Jurkat, Clone E6-1 (cell line): ENCODE measurements at regions not wholly inside any gene's neighbourhood (a gene's known extent, or its start where the extent isn't known, plus 50 kb on each side); places are given as distances from the start of the nearest gene placed in this dataset.
"Not testable (repeated sequence)": the region's sequence is repeated elsewhere in the genome, so short reads cannot be mapped to it uniquely, and the experiment has no call there.

ENCODE experiments used
- DNase-seq: peaks from one replicate; pipeline ENCODE4 v3.0.0-alpha.2; 2011; ENCODE audit warnings: low read depth, low spot score
- H3K4me3 ChIP-seq: 2 replicates; pipeline ENCODE4 v1.5.1; 2011; ENCODE audit warnings: mild to moderate bottlenecking, low read length, control low read depth, moderate library complexity

DNA sequence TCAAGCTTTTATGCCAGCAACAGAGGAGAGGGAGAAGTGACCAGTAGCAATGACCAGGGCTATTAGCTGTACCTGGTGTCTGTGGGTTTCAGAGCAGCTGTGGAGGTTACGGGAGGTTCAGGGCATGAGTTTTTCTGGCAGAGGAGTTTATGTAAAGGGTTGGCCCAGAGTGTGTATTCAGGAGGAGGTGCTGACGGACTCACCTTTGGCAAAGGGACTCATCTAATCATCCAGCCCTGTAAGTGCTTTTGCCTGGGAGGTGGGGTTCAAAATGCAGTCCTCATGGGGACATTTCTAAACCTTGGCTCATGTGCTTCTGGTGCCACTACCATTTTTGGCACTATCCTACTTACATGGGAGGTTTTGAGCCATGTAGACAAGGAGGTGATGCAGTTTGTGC is 95.3 kb downstream of the DAD1 start:
- H3K4me3 ChIP-seq = no peak overlapping the region
- no peak for DNase-seq

DNA sequence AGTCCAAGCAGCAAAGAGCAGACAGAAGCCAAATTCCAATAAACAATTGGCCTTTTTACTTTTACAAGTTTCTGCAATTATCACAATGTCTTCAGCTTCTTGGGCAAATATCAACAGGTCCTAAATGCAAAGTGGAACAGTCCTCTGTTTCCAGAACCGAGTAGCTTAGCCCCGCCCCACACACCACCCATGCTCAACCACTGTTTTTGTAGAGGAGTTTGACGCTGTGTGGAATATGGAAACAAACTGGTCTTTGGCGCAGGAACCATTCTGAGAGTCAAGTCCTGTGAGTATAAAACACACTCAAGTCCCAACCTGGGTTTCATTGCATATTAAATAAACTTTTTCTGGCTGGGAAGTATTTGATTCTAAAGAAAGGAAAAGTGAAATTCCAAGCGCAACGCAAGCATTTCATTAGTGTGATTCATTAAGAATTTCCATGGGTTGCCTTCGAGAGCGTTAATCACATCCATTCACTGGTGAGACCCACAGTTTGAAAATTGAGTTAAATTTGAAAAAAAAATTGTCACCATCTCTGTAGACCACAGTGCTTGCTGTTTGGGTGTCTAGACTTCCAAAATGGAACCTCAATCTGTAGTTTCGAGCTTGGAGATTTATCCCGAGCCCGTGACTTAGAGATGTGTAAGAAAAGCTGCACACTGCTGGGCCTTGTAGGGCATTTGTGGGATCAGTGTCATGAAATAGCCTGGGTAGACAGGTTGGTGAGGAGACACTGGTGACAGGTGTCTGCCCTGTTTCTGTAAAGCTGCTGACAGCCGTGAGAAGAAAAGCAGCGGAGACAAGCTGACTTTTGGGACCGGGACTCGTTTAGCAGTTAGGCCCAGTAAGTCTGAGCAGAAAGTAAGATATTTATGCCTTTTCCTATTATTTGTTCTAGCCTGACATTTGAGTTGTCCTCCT is 96.1 kb downstream of the DAD1 start:
- H3K4me3 ChIP-seq = no peak overlapping the region
- DNase-seq = no peak

DNA sequence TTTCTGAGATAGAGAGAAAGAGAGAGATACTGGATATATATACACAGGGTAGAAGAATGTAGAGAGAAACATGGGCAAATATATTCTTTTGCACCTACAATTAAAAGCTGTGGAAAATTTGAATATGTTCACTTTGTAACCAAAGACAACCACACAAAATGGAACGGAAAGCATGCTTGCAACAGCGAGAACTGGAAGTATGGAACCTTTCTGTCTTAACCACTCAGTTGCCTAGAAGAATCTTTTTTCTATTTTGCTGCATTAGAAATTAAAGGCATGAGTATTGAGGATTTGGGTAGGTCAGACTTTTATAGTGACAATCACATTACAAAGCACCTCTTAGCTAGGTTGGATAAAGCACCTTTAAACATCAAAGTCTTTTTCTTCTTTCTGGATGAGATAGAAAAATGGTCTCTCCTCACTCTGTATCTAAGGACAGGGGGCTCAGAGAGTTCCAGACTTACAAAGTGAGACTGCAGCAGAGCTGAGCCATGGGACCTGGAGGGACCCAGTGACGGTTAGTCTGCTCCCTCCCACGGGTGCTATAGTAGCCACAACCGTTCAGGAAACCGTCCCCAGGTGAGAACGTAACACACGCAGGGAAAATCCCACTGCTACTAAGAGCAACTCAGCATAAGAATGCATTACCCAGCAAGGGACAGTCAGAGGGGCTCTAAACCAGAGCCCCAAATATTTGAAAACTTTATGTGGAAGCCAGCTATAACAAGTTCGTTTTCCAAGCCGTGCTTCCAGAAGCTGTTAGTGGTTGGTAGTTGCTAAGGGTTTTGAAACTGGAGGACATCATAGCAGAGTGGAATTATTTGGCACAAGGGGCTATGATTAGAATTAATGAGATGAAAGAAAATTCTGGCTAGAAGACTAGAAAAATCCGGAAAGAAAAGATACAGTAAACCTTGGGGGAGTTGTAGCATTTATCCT is 97.1 kb downstream of the DAD1 start:
- H3K4me3 ChIP-seq = no peak overlapping the region

DNA sequence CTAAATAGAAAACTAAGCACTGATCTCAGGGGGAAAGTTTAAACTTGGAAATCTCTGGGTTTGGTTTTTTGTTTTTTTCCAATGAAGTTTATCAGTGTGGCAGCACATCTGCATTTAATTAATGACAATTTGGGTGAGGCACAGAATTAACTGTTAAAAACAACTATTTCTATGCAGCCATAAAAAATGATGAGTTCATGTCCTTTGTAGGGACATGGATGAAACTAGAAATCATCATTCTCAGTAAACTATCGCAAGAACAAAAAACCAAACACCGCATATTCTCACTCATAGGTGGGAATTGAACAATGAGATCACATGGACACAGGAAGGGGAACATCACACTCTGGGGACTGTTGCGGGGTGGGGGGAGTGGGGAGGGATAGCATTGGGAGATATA is 98.0 kb downstream of the DAD1 start:
- not testable (repeated sequence) for H3K4me3 ChIP-seq, DNase-seq

More for the DNA sequence above, 97.1 kb downstream of the DAD1 start:
- no peak for DNase-seq

DNA sequence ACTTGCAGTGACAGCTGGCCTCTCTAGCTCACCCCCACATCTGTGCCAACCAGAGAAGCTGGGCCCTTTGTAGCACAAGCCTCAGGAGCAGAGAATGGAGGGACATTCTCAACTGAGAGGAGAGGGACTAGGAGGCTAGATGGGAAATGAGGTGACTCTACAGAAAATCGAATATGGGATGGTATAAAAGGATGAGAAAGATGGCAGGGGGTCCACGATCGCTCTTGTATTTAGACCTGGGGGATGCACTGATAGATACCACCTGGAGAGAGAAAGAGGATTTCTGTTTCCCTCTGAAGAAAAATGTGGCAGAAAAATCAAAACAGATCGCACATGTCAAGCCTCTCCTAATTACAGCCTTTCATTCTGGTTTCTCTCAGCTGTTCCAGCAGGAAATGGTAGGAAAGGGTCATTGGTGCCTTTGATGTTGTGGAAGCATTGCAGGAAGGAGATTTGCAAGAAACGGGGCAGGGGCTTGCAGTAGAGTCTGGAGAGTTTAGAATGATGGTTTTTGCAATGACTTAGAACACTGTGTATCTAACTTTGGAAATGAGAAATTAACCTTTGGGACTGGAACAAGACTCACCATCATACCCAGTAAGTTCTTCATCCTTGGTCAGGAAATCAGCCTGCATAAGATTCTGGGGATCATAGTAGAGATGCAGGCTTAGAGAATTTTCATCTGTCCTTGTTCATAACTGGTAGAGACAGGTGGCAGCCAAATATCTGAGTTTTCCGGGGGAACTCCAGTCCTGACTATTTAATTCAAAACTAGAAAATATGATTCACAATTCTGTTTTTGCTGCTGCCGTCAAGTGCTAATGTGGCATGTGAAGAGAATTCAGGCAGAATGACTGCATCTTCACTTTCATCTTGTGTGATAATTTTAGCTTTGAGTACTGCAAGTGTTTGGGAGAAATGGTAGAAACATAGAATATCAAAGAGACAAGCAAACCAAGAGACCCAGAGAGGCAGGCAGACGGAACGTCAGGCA is 98.8 kb downstream of the DAD1 start:
- H3K4me3 ChIP-seq = no peak overlapping the region
- no peak for DNase-seq

DNA sequence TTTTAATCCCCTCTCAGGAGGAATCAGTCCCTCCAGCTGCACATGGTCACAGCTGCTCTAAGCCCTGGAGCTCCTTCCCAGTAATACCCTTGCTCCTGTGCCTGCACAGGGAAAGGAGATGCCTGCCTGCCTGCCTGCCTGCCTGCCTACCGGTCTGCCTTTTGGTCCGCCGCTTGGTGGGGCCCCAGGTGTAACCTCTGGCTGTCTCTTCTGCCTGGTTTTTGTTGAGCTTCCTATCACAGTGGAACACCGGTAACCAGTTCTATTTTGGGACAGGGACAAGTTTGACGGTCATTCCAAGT is 99.8 kb downstream of the DAD1 start:
- DNase-seq = no peak
- no peak overlapping the region for H3K4me3 ChIP-seq

DNA sequence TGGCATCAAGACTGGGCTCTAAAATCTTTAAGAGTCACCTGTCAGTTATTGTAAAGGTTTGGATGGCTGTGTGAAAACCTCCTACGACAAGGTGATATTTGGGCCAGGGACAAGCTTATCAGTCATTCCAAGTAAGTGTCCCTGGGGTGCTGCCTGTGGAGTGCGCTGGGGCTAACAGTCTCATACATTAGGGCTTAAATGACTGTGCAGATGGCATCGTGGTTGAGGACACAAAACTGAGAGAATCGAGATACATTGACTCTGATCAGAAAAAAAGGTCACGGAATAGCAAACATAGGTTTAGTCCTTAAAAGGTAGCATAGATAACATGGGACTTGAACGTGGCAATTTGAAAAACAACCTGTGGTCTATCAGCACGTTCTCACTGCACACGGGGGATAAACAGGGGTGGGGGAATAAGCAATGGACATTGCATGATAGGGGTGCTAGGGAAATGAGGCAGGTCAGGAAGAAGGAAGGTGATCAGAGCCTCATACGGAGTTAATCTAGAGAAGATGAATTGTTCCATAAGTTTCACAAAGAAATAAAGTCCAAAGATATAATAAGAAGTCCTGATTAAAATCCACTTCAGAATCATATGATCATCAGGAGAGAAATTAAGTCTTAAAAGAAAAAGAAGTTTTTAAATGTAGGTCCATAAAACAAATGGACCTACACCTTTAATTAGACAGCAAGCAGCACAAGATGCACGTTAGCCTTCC is 100.3 kb downstream of the DAD1 start:
- no peak for DNase-seq
- H3K4me3 ChIP-seq = no peak overlapping the region

DNA sequence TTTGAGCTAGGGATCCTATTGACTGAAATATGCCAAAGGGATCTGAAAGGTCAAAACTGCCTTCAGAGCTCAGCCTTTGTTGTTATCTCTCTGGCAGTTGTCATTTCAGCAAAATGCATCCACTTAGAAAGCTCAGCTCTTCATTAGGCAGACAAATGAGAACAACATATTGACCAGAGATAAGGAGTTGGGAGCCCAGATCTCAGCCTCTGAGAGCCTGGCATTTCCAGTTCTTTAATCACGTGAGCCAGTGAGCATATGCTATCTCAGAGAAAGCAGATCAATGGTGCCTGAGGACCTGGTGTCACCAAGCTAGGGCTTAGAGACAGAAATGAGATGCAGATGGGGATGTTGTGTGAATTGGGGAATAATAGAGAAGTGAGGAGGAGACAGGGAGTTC is 101.1 kb downstream of the DAD1 start:
- no peak overlapping the region for H3K4me3 ChIP-seq
- no peak for DNase-seq

DNA sequence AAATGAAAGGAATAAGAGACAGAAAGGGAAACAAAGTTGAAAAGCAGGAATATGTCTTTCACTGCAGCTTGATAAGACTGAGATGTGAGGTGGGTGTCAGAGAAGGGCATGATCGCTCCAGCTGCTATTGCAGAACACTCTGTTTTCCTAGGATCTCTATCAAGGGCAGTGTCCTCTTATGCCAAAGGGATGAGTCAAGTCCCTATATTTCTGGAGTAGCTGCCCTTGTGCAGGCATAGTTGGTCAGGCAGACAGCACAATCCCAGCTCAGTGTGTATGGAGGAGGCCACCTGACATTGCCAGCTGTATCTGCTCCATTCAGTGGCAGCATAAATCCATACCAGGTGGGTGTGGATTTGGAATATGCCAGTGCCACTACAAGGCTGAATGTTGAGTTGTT is 101.6 kb downstream of the DAD1 start:
- H3K4me3 ChIP-seq = no peak overlapping the region
- no peak for DNase-seq

DNA sequence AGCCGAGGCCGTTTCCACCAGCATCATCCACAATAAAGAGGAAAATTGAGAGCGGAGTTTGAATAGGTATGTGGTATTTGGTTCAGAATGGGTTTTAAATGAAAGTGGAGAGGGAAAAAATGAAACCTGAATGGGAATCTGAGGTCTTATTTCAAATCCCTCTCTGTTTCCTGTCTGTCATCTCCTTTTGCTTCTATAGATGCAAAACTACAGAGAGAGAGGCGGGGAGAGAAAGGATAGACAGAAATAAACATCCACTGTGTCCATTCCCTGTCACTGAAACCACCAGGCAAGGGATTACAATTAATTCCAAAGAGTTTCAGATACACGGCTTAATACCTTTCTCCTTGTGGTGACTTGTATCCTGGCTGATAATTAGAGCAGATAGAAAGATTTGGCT is 102.3 kb downstream of the DAD1 start:
- DNase-seq = no peak
- H3K4me3 ChIP-seq = no peak overlapping the region

DNA sequence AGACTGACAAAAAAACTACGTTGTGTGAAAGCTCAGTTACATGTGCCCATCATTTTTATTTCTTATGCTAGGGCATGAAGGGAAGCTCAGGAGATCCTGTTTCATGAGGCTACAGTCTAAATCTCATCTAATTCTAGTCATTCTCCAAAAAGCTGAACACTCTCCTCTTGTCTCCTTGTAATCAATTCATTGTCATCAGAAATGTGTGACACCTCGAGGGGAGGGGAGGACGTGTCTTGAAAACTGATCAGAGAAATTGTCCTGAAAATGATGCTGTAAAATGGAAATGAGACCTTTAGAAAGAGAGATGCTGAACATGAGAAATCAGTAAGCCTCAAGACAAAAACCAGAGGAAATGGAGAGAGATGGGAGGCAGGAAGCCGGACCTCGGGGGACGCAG is 103.4 kb downstream of the DAD1 start:
- H3K4me3 ChIP-seq = no peak overlapping the region
- DNase-seq = no peak

DNA sequence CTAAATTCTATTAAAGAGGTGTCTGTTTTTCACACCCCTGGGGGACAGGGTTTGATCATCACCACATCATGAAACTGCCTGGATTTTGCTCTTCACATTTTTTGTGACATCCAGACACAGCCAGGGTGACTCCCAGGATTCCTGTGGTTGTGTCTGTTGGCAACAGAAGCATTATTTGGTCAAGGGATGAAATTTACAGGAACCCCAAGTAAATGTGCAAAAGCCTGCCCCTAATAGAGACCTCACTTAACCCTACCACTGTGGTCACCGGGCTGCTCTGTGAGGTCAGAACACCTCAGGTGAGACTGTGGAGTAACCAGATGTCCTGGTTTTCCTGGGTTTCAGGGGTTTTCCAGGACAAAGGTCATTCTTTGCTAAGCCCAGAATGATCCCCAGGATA is 103.8 kb downstream of the DAD1 start:
- no peak for DNase-seq
- H3K4me3 ChIP-seq = no peak overlapping the region

DNA sequence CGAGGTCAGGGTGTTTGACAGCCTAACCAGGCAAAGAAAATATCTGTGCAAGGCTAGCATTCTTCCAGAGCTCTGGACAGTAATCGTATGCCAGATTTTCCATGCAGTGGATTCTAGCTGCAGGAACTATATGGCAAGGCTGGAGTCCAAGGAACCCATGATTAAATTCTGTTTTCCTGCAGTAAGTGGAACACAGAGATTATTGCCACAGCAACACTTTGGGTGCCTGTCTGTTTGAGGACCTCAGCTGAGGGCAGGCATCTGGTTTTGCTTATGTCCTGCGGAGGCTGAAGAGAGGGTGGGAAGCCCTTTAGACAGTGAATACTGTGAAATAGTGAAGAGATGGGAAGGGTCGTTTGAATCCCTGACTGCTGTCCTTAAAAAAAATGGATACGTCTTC is 104.4 kb downstream of the DAD1 start:
- no peak overlapping the region for H3K4me3 ChIP-seq
- no peak for DNase-seq

DNA sequence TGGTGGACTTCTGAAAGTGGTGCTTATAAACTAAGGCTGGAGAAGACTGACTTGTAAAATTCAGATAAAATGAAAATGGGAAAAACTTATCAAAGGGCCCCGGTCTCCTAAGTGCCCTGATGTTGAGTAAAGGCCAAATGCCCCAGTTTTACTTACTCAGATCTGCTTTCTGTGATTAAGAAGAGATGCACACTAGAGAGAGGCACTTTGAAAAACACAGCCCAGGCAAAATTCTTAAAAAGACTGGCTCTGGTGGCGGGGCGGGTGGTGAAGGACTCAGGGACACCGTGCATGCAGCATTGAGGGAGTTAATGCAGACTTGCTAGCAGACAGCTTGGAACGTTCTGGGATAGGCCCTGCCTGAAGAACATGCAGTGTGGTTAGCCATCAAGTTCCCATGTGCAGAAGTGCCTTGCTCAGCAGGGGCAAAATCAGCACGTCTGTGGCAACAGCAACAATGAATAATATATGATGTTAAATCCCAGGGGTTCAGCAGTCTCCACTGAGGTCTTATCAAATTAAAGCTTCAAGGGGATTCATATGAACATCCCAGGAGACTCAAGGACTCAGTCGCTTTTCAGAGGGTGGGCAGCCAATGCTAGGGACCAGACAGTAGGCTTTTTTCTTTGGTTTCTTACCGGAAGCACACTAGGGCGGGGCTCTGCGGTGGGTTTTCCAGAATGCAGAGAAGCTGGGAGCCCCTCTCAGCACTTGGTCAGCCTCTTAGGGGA is 105.0 kb downstream of the DAD1 start:
- no peak overlapping the region for H3K4me3 ChIP-seq
- no peak for DNase-seq

DNA sequence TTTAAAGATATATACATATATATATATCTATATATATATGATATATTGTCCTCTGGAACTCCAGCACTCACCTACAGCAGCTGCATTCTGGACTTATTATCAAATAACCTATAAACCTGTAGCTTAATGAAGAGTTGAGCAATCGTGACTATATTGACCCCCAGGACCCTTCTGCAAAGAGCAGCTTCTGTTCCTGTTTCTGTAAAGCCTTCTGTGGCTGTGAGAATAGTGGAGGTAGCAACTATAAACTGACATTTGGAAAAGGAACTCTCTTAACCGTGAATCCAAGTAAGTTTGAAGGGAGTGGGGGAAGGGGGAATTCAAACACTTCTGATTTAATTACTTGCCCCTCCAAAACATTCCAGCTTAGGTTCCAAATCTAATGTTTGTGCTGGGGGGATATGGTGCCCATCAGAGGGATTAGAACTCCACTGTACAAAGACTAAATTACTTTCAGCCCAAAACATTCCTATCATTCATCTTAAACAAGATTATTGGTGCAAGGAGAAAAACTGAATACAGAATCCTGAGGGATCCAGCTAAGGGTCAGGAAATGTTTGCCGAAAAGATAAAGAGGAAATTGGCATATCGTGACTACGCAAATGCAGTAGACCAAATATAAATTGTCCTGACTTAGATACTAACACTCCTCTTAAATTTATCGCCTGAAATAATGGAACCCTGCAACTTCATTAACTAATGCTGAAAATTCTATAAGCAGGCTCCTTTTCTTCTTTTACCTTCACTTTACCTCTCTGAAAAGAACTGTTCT is 106.1 kb downstream of the DAD1 start:
- DNase-seq = no peak
- no peak overlapping the region for H3K4me3 ChIP-seq

DNA sequence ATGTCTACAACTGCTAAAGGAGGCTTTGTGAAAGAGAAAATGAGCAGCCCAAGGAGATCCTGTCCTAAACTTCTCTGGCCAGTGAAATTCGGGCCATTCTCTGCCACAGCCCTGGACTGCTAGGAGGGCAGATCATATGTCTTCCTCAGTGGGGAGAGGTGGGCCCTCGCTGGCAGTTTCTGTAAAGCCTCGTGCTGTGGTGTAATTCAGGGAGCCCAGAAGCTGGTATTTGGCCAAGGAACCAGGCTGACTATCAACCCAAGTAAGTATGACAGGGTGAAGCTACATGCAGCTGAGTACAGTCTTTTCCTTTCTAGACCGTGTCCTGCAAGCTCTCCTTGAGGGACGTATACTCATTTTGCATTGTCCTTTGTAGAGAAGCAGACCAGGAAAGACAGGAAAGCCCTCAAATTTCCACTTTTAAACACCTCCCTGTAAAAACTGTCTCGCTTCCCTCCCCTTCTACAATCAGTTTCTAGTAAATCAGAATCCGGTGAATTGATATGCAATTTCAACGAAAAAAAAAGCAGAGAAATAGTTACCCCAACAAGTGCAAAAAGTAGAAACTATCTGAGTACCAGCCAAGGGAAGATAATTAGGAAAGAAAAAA is 106.8 kb downstream of the DAD1 start:
- DNase-seq = no peak
- H3K4me3 ChIP-seq = no peak overlapping the region

DNA sequence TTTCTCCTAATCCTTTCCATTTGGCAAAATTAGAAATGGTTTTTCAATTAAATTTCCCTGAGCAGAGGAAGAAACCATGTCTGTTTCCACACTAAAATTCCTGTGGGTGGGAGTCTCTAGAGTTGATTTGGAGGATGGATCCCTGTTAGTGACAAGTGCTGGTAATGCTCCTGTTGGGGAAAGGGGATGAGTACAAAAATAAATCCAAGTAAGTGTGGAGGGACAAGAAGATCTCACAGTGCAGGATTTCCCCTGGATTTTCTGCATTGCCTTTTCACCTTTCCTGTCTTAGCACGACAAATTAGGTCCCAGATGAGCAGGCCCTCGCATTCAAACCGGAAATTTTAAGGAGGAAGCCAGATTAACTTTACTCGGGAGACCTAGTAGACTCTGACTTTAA is 107.5 kb downstream of the DAD1 start:
- no peak for DNase-seq
- H3K4me3 ChIP-seq = no peak overlapping the region
